HL-60 (cell line): ENCODE measurements at regions not wholly inside any gene's neighbourhood (a gene's known extent, or its start where the extent isn't known, plus 50 kb on each side); places are given as distances from the start of the nearest gene placed in this dataset.

ENCODE experiments used
- DNase-seq, 2 experiments: peaks; one replicate each; pipeline ENCODE4 v3.0.0-alpha.2; 2010 to 2020; ENCODE audit warnings: low read depth in 1 of 2, low spot score in 1 of 2
- H3K27ac ChIP-seq: fragments of 250-450 bp; sonication (Bioruptor Pico); replicated peaks from 2 replicates; pipeline ENCODE4 v1.5.1; 2020; ENCODE audit warnings: mild to moderate bottlenecking, moderate library complexity
- H3K27me3 ChIP-seq: fragments of 250-450 bp; sonication (Bioruptor Pico); 2 replicates; pipeline ENCODE4 v1.5.1; 2021; ENCODE audit warnings: mild to moderate bottlenecking, moderate library complexity; ENCODE audit not compliant: insufficient read depth, poor library complexity, severe bottlenecking
- H3K4me3 ChIP-seq: replicated peaks from 2 replicates; pipeline ENCODE4 v1.5.1; 2011; ENCODE audit warnings: mild to moderate bottlenecking, control low read depth, low read length; ENCODE audit not compliant: insufficient read depth
- GABPA ChIP-seq: IDR thresholded peaks from 2 replicates; pipeline ENCODE4 v1.6.1; 2012; ENCODE audit warnings: low read depth
- POLR2AphosphoS5 ChIP-seq: IDR thresholded peaks from 2 replicates; pipeline ENCODE4 v1.6.1; 2012; ENCODE audit warnings: low read depth
- SPI1 ChIP-seq: IDR thresholded peaks from 2 replicates; pipeline ENCODE4 v1.6.1; 2012; ENCODE audit warnings: low read depth, mild to moderate bottlenecking, borderline replicate concordance
- TF ChIP-seq, protein P1 (sequence below): IDR thresholded peaks from 2 replicates; pipeline ENCODE4 v1.6.1; 2012; ENCODE audit warnings: low read depth; ENCODE audit not compliant: insufficient replicate concordance
- TF ChIP-seq, protein P2 (sequence below): IDR thresholded peaks from one replicate; pipeline ENCODE4 v1.5.1; 2011; ENCODE audit warnings: low read length, control low read depth, inconsistent platforms; ENCODE audit not compliant: insufficient read depth

DNA sequence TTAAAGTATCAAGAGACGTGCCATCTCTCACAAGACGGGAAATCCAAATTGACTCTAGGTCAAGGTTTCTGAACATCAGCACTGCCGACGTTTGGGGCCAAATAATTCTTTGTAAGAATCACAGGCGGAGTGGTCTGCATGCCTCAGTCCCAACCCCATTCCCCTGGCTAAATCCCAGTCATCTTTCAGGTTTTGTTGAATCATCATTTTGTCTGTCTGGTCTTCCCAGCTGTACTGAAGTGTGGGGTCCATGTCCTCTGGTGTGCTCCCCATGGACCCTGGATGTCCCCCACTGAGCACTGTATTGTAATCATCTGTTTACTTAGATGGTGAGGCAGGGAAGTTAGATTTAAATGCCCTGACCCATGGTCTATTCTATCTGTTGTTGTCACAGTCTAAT is 103.6 kb upstream of the GALNT18 start:
- no peak for DNase-seq
- TF ChIP-seq POLR2AphosphoS5: no peak
- TF ChIP-seq, protein P1, sequence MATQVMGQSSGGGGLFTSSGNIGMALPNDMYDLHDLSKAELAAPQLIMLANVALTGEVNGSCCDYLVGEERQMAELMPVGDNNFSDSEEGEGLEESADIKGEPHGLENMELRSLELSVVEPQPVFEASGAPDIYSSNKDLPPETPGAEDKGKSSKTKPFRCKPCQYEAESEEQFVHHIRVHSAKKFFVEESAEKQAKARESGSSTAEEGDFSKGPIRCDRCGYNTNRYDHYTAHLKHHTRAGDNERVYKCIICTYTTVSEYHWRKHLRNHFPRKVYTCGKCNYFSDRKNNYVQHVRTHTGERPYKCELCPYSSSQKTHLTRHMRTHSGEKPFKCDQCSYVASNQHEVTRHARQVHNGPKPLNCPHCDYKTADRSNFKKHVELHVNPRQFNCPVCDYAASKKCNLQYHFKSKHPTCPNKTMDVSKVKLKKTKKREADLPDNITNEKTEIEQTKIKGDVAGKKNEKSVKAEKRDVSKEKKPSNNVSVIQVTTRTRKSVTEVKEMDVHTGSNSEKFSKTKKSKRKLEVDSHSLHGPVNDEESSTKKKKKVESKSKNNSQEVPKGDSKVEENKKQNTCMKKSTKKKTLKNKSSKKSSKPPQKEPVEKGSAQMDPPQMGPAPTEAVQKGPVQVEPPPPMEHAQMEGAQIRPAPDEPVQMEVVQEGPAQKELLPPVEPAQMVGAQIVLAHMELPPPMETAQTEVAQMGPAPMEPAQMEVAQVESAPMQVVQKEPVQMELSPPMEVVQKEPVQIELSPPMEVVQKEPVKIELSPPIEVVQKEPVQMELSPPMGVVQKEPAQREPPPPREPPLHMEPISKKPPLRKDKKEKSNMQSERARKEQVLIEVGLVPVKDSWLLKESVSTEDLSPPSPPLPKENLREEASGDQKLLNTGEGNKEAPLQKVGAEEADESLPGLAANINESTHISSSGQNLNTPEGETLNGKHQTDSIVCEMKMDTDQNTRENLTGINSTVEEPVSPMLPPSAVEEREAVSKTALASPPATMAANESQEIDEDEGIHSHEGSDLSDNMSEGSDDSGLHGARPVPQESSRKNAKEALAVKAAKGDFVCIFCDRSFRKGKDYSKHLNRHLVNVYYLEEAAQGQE: no peak
- TF ChIP-seq, protein P2, sequence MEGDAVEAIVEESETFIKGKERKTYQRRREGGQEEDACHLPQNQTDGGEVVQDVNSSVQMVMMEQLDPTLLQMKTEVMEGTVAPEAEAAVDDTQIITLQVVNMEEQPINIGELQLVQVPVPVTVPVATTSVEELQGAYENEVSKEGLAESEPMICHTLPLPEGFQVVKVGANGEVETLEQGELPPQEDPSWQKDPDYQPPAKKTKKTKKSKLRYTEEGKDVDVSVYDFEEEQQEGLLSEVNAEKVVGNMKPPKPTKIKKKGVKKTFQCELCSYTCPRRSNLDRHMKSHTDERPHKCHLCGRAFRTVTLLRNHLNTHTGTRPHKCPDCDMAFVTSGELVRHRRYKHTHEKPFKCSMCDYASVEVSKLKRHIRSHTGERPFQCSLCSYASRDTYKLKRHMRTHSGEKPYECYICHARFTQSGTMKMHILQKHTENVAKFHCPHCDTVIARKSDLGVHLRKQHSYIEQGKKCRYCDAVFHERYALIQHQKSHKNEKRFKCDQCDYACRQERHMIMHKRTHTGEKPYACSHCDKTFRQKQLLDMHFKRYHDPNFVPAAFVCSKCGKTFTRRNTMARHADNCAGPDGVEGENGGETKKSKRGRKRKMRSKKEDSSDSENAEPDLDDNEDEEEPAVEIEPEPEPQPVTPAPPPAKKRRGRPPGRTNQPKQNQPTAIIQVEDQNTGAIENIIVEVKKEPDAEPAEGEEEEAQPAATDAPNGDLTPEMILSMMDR: no peak
- no peak for TF ChIP-seq GABPA
- TF ChIP-seq SPI1: no peak

DNA sequence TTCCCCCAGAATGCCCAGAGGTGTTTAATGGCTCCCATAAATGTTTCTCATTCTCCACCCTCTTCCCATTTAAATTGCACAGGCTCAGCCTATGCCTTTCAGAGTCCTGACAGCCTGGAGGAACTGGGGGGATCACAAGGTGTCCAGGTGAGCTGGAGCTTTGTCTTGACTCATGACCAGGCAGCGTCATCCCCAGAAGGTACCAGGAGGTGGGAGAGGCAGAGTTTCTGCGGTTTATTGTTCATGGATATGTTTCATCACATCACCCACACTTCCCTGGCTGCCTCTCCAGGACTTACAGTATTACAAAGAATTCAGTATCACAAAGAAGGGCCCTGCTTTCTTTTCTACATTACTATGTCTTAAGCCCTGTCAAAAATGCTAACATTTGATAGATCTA is 103.2 kb upstream of the GALNT18 start:
- no peak overlapping the region for H3K27ac ChIP-seq
- H3K27me3 ChIP-seq: no peaks in the 10 kb centered on the region
- no peak for DNase-seq
- H3K4me3 ChIP-seq: no peak overlapping the region
- no peak for TF ChIP-seq SPI1
- TF ChIP-seq, protein P2: no peak
- no peak for TF ChIP-seq POLR2AphosphoS5
- TF ChIP-seq, protein P1: no peak
- no peak for TF ChIP-seq GABPA

More for the DNA sequence above, 103.6 kb upstream of the GALNT18 start:
- Histone ChIP-seq H3K27me3 (no peaks in the 10 kb centered on the region), H3K27ac (no peak overlapping the region), H3K4me3 (no peak overlapping the region)

DNA sequence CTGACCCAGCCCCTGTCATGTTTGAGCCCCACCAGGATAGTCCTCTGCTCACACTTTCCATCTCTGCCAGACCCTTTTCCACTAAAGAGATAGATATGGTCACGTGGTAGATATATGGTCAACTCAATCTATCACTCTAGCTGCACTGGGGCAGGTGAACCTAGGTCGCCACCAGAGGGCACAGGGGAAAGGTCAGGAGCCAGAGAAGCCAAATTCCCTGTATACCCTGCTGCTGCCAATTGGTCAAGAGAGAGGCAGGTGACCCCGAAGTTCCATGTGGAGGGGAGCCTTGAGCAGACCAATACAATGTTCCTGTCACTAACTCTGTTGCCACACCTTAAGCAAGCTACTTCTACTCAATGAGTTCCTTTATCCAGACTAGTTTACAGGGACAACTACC is 101.1 kb upstream of the GALNT18 start:
- H3K27me3 ChIP-seq: no peaks in the 10 kb centered on the region
- H3K27ac ChIP-seq: no peak overlapping the region
- TF ChIP-seq, protein P1: no peak
- TF ChIP-seq SPI1 (no peak), GABPA (no peak), POLR2AphosphoS5 (no peak)
- TF ChIP-seq, protein P2: no peak
- H3K4me3 ChIP-seq: no peak overlapping the region
- DNase-seq: no peak
